K562 (cell line): ENCODE measurements at regions not wholly inside any gene's neighbourhood (a gene's known extent, or its start where the extent isn't known, plus 50 kb on each side); places are given as distances from the start of the nearest gene placed in this dataset.

ENCODE experiments used
- ATAC-seq: fragments of 200-7000 bp; cut with Tn5 transposase; 3 replicates; pipeline ENCODE4 v1.9.1; 2020; ENCODE audit warnings: moderate library complexity
- BruUV-seq: library from RNA; stranded (reverse); fragments of 400-500 nt; replicated peaks from 2 replicates; lab custom pipeline; 2021; lab: Mats Ljungman, UMichigan
- CTCF ChIA-PET: fragments of 300-600 bp; formaldehyde crosslinking; extraction: SDS; loops from one replicate; lab custom pipeline; 2021; ENCODE audit warnings: low intra/inter-chr PET ratio; lab: Yijun Ruan, JAX
- POLR2A ChIA-PET: fragments of 300-600, 350-650 bp; sonication (Branson Sonifier 250); formaldehyde crosslinking; extraction: SDS; loops from one replicate; lab custom pipeline; 2021; ENCODE audit warnings: antibody characterized with exemption, inconsistent platforms; lab: Yijun Ruan, JAX
- DNase-seq, 4 experiments: peaks; one replicate each; pipeline versions ENCODE4 v3.0.0 to v3.0.0-alpha.2; 2011 to 2018; ENCODE audit warnings: low spot score in 3 of 4, mixed read lengths in 3 of 4; ENCODE audit errors: extremely low read depth in 1 of 4
- FAIRE-seq: peaks from 2 replicates; lab custom pipeline; 2011; peaks lifted over from hg19 to GRCh38; lab: Jason Lieb, UNC
- H2AFZ ChIP-seq: 2 replicates; pipeline ENCODE4 v1.6.0; 2011; ENCODE audit warnings: low read depth, low read length, control low read depth, inconsistent platforms
- H3K27ac ChIP-seq: fragments of 200-600 bp; 3 replicates; pipeline ENCODE4 v1.8.0; 2011; ENCODE audit warnings: low read depth, mild to moderate bottlenecking, control low read depth, inconsistent platforms, low read length, moderate library complexity, mixed read lengths; ENCODE audit errors: extremely low read depth
- H3K27me3 ChIP-seq, 2 experiments: fragments of 300-600 bp in 1 of 2; 2 replicates in 1 of 2; 3 replicates in 1 of 2; pipeline versions ENCODE4 v1.6.0 to v1.8.0; 2011; ENCODE audit warnings: inconsistent platforms in 2 of 2, low read length in 2 of 2, mild to moderate bottlenecking in 1 of 2, mixed read lengths in 1 of 2, moderate library complexity in 1 of 2; ENCODE audit not compliant: control insufficient read depth in 2 of 2, insufficient read depth in 2 of 2
- H3K36me3 ChIP-seq: fragments of 300-600 bp; 3 replicates; pipeline ENCODE4 v1.8.0; 2011; ENCODE audit warnings: mild to moderate bottlenecking, low read length, inconsistent platforms; ENCODE audit not compliant: control insufficient read depth, insufficient read depth
- H3K4me1 ChIP-seq, 2 experiments: fragments of 200-600 bp in 1 of 2; replicated peaks in 1 of 2; 2 replicates in 1 of 2; 3 replicates in 1 of 2; pipeline versions ENCODE4 v1.5.1 to v1.8.0; 2011; ENCODE audit warnings: inconsistent platforms in 2 of 2, low read length in 2 of 2, mild to moderate bottlenecking in 1 of 2, mixed read lengths in 1 of 2, moderate library complexity in 1 of 2; ENCODE audit not compliant: control insufficient read depth in 2 of 2, insufficient read depth in 2 of 2
- H3K4me2 ChIP-seq: 2 replicates; pipeline ENCODE4 v1.6.1; 2011; ENCODE audit warnings: low read length, control low read depth, inconsistent platforms, mixed read lengths; ENCODE audit not compliant: insufficient read depth
- H3K4me3 ChIP-seq: fragments of 200-600 bp; sonication (generic), shearing (Covaris generic); 2 replicates; pipeline ENCODE4 v1.5.1; 2016; ENCODE audit warnings: control low read depth, inconsistent platforms
- H3K79me2 ChIP-seq: fragments of 200-600 bp; 3 replicates; pipeline ENCODE4 v1.8.0; 2011; ENCODE audit warnings: low read length, inconsistent platforms; ENCODE audit not compliant: control insufficient read depth, insufficient read depth
- H3K9ac ChIP-seq, 2 experiments: 2 replicates each; pipeline versions ENCODE4 v1.6.0 to v1.6.1; 2011; ENCODE audit warnings: low read depth in 2 of 2, low read length in 2 of 2, control low read depth in 1 of 2, inconsistent platforms in 1 of 2, mild to moderate bottlenecking in 1 of 2, mixed read lengths in 1 of 2; ENCODE audit not compliant: insufficient read depth in 1 of 2
- H3K9me1 ChIP-seq: one replicate; pipeline ENCODE4 v1.6.0; 2011; ENCODE audit warnings: inconsistent platforms, mild to moderate bottlenecking, low read length, moderate library complexity; ENCODE audit not compliant: control insufficient read depth, insufficient read depth
- H3K9me3 ChIP-seq: replicated peaks from 2 replicates; pipeline ENCODE4 v1.5.1; 2011; ENCODE audit warnings: low read depth, low read length, inconsistent platforms; ENCODE audit not compliant: control insufficient read depth, insufficient read depth
- H4K20me1 ChIP-seq: replicated peaks from 2 replicates; pipeline ENCODE4 v1.6.1; 2011; ENCODE audit warnings: low read length, inconsistent platforms, mixed read lengths; ENCODE audit not compliant: control insufficient read depth, insufficient read depth
- BACH1 ChIP-seq: fragments of 200-800 bp; sonication (Bioruptor generic); IDR thresholded peaks from 2 replicates; pipeline ENCODE4 v1.6.1; 2016; ENCODE audit warnings: missing genetic modification characterization, missing compliant biosample characterization
- DNMT1 ChIP-seq: fragments of 450-650 bp; IDR thresholded peaks from 2 replicates; pipeline ENCODE4 v1.6.1; 2016; ENCODE audit warnings: antibody characterized with exemption, mild to moderate bottlenecking
- EHMT2 ChIP-seq: fragments of 450-650 bp; IDR thresholded peaks from 2 replicates; pipeline ENCODE4 v1.6.1; 2018; ENCODE audit warnings: antibody characterized with exemption
- HNRNPK ChIP-seq: fragments of 200-400 bp; formaldehyde crosslinking; IDR thresholded peaks from one replicate; pipeline ENCODE4 v1.6.1; 2018; ENCODE audit warnings: mild to moderate bottlenecking, low read depth, low read length; ENCODE audit not compliant: poor library complexity, severe bottlenecking
- KLF10 ChIP-seq: fragments of 250-450 bp; sonication (Bioruptor Pico); IDR thresholded peaks from 2 replicates; pipeline ENCODE4 v1.6.1; 2021; ENCODE audit warnings: matching md5 sums
- NBN ChIP-seq: fragments of 450-650 bp; IDR thresholded peaks from 2 replicates; pipeline ENCODE4 v1.6.1; 2016; ENCODE audit warnings: low read depth, mild to moderate bottlenecking
- NFATC3 ChIP-seq: fragments of 450-650 bp; IDR thresholded peaks from 2 replicates; pipeline ENCODE4 v1.6.1; 2017; ENCODE audit warnings: mild to moderate bottlenecking
- PCBP1 ChIP-seq: fragments of 200-400 bp; formaldehyde crosslinking; IDR thresholded peaks from 2 replicates; pipeline ENCODE4 v1.6.1; 2018; ENCODE audit warnings: mild to moderate bottlenecking, low read depth, low read length; ENCODE audit not compliant: poor library complexity, severe bottlenecking
- POU5F1 ChIP-seq: fragments of 150-350 bp; IDR thresholded peaks from 2 replicates; pipeline ENCODE4 v1.6.1; 2014; ENCODE audit warnings: borderline replicate concordance, low read length, low read depth, mild to moderate bottlenecking; ENCODE audit not compliant: partially characterized antibody
- SAFB ChIP-seq: fragments of 200-400 bp; formaldehyde crosslinking; IDR thresholded peaks from 2 replicates; pipeline ENCODE4 v1.6.1; 2017; ENCODE audit warnings: low read depth, low read length, borderline replicate concordance
- SRSF3 ChIP-seq: fragments of 200-400 bp; formaldehyde crosslinking; IDR thresholded peaks from 2 replicates; pipeline ENCODE4 v1.6.1; 2016; ENCODE audit warnings: mild to moderate bottlenecking, low read length, moderate library complexity; ENCODE audit not compliant: insufficient read depth
- TEAD1 ChIP-seq, 2 experiments: fragments of 450-650 bp in 1 of 2; sonication (generic) in 1 of 2; formaldehyde crosslinking; IDR thresholded peaks; 2 replicates each; pipeline versions ENCODE4 v1.4.0 to v1.8.0; 2020 to 2022; ENCODE audit warnings: mild to moderate bottlenecking in 2 of 2, missing genetic modification reagents in 1 of 2
- TEAD4 ChIP-seq, 2 experiments: sonication (generic) in 1 of 2; formaldehyde crosslinking in 1 of 2; IDR thresholded peaks; 2 replicates each; pipeline versions ENCODE4 v1.6.1 to v1.8.0; 2012 to 2022; ENCODE audit warnings: borderline replicate concordance in 1 of 2, inconsistent platforms in 1 of 2, low read length in 1 of 2, mild to moderate bottlenecking in 1 of 2, missing genetic modification reagents in 1 of 2
- XRCC3 ChIP-seq: fragments of 450-650 bp; IDR thresholded peaks from 2 replicates; pipeline ENCODE4 v1.6.1; 2017; ENCODE audit warnings: mild to moderate bottlenecking, moderate library complexity
- ZKSCAN1 ChIP-seq: fragments of 150-350 bp; IDR thresholded peaks from 2 replicates; pipeline ENCODE4 v1.6.1; 2016; ENCODE audit warnings: low read depth, low read length
- ZNF197 ChIP-seq: fragments of 200-800 bp; sonication (Bioruptor generic); IDR thresholded peaks from 2 replicates; pipeline ENCODE4 v1.6.1; 2016; ENCODE audit warnings: low read depth, missing genetic modification characterization, missing compliant biosample characterization
- ZNF436 ChIP-seq: fragments of 250-450, 450-650 bp; sonication (Bioruptor Pico); formaldehyde crosslinking; IDR thresholded peaks from 2 replicates; pipeline ENCODE4 v1.7.0; 2020; ENCODE audit warnings: mild to moderate bottlenecking
- ZNF445 ChIP-seq: fragments of 250-450 bp; sonication (Bioruptor Pico); IDR thresholded peaks from 2 replicates; pipeline ENCODE4 v1.4.0; 2020; ENCODE audit warnings: low read depth, mild to moderate bottlenecking, moderate library complexity
- WGBS: fragments of 100-300 bp; shearing (Covaris generic); methylation state at CpG from one replicate; pipeline ENCODE4 v1.1.6; 2016; ENCODE audit warnings: low coverage, mixed read lengths; ENCODE audit not compliant: insufficient coverage; ENCODE audit errors: missing lambda C conversion rate; 5-methylcytosine and 5-hydroxymethylcytosine counted together
- in situ Hi-C: fragments of 300-500 bp; cut with MboI; formaldehyde crosslinking; loops from 4 replicates; pipeline ENCODE4 v1.15.0; 2018; ENCODE audit warnings: inconsistent platforms, mixed read lengths
- intact Hi-C: fragments of 100-400 bp; cut with micrococcal nuclease; formaldehyde crosslinking; loops from 2 replicates; pipeline ENCODE4 v1.14.2; 2022
- TF ChIP-seq, protein P1 (sequence below): sonication (generic); formaldehyde crosslinking; IDR thresholded peaks from 2 replicates; pipeline ENCODE4 v1.8.1; 2023; ENCODE audit warnings: mild to moderate bottlenecking, missing genetic modification reagents, moderate library complexity

DNA sequence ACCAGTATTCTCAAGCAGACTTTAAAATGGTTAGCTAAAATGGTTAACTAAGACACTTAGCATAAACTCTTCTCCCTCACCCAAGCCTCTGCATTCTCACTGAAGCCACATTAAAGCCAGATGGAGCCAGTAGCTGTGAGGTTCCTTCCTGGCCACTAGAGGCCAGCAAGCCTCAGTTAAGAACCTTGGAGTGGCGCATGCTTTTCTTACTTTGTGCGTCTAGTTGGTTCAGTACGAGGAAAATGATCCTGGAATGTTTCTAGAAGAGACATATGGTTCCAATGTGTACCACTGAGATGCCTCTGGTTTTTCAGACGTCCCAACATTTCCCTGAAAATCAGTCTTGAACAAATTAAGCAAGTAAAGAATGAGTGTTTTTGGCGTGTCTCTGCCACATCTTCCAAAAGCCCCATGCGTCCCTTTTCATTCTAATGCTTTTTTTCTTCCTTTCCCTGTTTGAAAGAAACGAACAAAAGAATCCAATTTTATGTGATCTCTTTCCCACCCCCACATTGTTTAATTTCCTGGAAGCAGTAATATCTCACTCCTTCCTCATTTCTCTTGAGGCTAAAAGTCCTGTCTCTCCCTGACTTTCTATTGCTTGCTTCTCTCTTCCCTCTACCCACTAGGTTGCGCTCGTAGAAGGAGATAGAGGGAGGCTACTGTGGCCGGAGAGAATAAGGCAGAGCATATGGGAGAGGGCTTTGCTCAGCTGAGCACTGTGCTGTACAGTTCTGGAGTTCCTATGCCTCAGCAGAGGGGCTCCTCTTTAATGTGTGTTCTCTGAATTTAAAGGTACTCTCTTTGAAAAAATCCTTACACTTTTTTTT, 82.9 kb upstream of the TAB3 start (continued):
- TF ChIP-seq TEAD4 (IDR thresholded peaks at IDR 0.05; ENCODE audit: low read length) (0 out of 2 replicates have a peak, but pooled peaks have one; percentile 9), TEAD4 (CRISPR knock-in tag; IDR thresholded peaks at IDR 0.05; ENCODE audit: borderline replicate concordance) (no peak), TEAD1 (CRISPR knock-in tag; IDR thresholded peaks at IDR 0.05) (no peak)

DNA sequence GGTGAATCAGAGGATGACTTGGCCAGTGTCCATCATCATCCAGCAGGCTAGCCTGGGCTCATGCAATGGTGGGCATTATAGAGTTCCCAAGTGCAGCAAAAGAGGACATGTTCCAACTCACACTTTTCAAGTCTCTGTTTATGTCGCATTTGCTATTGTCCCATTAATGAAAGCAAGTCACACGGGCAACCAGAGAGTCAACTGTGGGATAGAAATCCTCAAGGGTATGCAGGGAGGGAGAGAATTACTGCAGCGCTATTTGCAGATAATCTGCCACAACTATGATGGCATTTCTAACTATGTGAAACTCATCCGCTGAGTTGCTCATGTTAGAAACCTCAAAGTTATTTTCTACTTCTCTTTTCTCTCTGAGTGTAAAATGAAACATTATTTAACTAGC, 78.5 kb upstream of the TAB3 start:
- intact Hi-C loops (no loop called here), in situ Hi-C loops (no loop called here)
- 3% methylated on average over 4 of the region's 4 CpGs for WGBS
- Histone ChIP-seq H3K9ac (no peak overlapping the region), H3K4me1 (no peaks in the 10 kb centered on the region; a peak in 1 of 5 replicates), H3K4me3 (no peak overlapping the region), H4K20me1 (no peaks in the 10 kb centered on the region), H3K27me3 (peaks cover 0 to 4% of the 10 kb centered on the region in 2 experiments; a peak in 1 of 5 replicates), H3K9me1 (no peaks in the 10 kb centered on the region), H3K79me2 (no peaks in the 10 kb centered on the region), H3K27ac (no peak overlapping the region), H3K36me3 (no peaks in the 10 kb centered on the region), H3K4me2 (no peak overlapping the region), H2AFZ (no peak overlapping the region), H3K9me3 (no peaks in the 10 kb centered on the region)
- POLR2A ChIA-PET = interaction anchor here (0.6 kb wide), 1 partner anchor 831 kb away, joined by 3 read pairs; no protein-coding TSS in a partner anchor
- no TSS peak for BruUV-seq
- CTCF ChIA-PET = no interaction called here
- ATAC-seq (no peak), FAIRE-seq (no peak), DNase-seq (no peak)
- no peak for TF ChIP-seq POU5F1
- TF ChIP-seq SRSF3 = no peak
- no peak for TF ChIP-seq ZNF436 (CRISPR knock-in tag)
- TF ChIP-seq, protein P1, sequence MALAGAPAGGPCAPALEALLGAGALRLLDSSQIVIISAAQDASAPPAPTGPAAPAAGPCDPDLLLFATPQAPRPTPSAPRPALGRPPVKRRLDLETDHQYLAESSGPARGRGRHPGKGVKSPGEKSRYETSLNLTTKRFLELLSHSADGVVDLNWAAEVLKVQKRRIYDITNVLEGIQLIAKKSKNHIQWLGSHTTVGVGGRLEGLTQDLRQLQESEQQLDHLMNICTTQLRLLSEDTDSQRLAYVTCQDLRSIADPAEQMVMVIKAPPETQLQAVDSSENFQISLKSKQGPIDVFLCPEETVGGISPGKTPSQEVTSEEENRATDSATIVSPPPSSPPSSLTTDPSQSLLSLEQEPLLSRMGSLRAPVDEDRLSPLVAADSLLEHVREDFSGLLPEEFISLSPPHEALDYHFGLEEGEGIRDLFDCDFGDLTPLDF (CRISPR knock-in tag) = no peak
- no peak for TF ChIP-seq EHMT2
- no peak for TF ChIP-seq DNMT1
- TF ChIP-seq PCBP1 = no peak
- TF ChIP-seq NBN = no peak
- TF ChIP-seq XRCC3 = no peak
- no peak for TF ChIP-seq NFATC3
- no peak for TF ChIP-seq ZKSCAN1
- TF ChIP-seq HNRNPK = no peak
- TF ChIP-seq SAFB = no peak
- no peak for TF ChIP-seq BACH1
- TF ChIP-seq ZNF445 (CRISPR knock-in tag) = no peak
- TF ChIP-seq KLF10 = no peak
- TF ChIP-seq ZNF197 (CRISPR knock-in tag) = no peak
